ENCODE measurements at regions not wholly inside any gene's neighbourhood (a gene's known extent, or its start where the extent isn't known, plus 50 kb on each side); places are given as distances from the start of the nearest gene placed in this dataset.
A peak's percentile ranks its signal among the peaks of the same experiment; 100 is the strongest.
"Not testable (repeated sequence)": the region's sequence is repeated elsewhere in the genome, so short reads cannot be mapped to it uniquely, and the experiment has no call there.

- DNase-seq: no peak
- in situ Hi-C loops (cut with HindIII; ENCODE audit: low pct_ligation_motif_present, low pct_unique_long_range_greater_than_20kb, low sequenced_read_pairs): no loop called here
Observed at GRCh38 chr4:163273922-163274321, 58.5 kb downstream of the NPY1R start.

DNA sequence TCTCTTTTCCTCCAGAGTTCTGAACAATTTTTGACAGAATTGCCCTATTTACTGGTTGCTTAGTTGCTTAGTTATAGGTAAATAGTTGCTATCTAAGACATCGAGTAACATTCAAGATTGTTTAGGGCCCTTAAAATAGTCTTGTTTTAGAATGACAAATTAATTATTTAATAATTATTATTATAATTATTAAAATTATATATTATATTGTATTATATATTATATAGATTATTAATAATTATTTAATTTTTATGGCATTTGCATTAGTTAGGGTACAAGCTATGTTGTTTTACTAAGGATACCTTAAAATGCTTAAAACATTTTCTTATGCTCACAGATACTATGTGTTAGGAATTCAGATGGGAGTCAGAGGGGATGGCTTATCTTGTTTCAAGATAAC, 59.2 kb downstream of the NPY1R start:
- DNase-seq: no peak
- in situ Hi-C loops (cut with HindIII; ENCODE audit: low pct_ligation_motif_present, low pct_unique_long_range_greater_than_20kb, low sequenced_read_pairs): no loop called here

DNA sequence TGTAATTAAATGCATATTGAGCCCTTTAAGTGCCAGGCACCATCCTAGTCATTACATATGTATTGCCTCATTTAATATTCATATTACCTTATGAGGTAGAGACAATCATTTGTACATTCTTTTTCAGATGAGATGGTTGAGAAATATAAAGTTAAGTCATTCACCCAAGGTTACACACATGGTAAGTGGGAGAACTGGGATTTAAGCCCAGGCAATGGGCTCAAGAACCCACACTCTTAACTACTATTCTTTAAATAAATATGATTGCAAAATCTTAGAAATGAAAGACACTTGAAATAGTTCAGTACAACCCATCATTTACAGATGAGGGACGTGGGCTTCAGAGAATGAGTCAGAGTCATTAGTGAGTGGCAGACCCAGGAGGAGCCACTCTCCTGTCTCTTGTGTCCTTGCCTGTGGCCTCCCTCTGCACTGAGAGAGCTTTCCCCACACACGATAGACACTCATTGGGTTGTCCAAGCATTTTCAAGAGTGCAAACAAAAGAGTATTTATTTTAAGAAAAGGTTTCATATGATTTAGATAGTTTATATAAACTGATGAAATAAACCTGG, 60.8 kb downstream of the NPY1R start:
- in situ Hi-C loops (cut with HindIII; ENCODE audit: low pct_ligation_motif_present, low pct_unique_long_range_greater_than_20kb, low sequenced_read_pairs): no loop called here
- DNase-seq: no peak

DNA sequence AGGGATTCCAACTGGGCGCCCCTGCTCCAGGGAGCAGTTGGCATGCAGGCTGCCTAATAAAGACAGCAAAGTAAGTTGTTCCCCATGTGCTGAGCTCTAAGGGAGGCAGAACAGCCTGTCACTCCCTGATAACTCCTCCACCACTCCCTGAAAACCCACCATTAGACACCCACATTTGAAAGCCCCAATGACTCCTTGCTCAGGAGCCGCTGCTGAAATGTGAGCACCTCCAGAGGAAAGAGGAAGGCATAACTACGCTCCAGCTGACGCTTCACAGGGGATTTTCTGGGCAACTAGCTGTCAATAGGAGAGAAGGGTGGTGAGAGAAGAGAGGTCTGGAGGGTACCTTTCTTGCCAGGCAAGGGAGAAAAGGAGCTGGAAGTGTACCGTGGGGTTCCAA, 62.5 kb downstream of the NPY1R start:
- in situ Hi-C loops (cut with HindIII; ENCODE audit: low pct_ligation_motif_present, low pct_unique_long_range_greater_than_20kb, low sequenced_read_pairs): no loop called here
- DNase-seq: no peak

DNA sequence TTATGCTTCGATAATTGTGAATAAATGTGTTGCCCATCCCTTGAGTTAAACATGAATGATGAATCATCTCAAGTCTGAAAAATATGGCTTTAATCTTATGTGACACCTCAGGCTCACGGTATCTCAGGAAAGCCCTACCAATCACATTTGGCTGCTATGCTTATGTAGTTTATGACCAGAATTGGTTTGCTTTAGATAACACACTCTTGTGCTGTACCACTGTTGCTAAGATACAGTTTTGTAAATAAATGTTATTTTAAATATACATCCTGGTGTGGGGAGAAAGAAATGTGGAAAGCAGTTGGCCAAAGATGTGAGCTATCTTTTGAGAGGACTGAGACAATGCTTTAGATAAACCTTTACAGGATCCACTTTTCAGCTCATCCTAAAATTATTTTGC, 63.2 kb downstream of the NPY1R start:
- DNase-seq: no peak
- in situ Hi-C loops (cut with HindIII; ENCODE audit: low pct_ligation_motif_present, low pct_unique_long_range_greater_than_20kb, low sequenced_read_pairs): no loop called here

DNA sequence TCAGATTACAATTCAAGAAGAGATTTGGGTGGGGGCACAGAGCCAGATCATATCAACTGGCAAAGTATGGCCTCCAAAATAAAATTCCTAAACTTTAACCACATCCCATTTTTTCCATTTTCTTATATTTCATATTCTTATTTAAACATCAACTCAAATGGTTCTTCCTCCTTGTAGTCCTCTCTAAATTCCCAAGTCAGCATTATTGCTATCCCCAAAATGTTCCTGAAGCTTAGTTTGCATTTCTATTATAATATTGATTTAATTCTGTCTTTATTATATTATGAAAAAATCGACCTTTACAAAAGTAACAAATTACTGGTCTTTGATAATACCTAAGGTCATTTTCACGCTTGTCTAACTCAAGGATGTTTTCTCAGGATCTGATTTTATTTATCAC, 67.5 kb downstream of the NPY1R start:
- in situ Hi-C loops (cut with HindIII; ENCODE audit: low pct_ligation_motif_present, low pct_unique_long_range_greater_than_20kb, low sequenced_read_pairs): no loop called here
- no peak for DNase-seq

DNA sequence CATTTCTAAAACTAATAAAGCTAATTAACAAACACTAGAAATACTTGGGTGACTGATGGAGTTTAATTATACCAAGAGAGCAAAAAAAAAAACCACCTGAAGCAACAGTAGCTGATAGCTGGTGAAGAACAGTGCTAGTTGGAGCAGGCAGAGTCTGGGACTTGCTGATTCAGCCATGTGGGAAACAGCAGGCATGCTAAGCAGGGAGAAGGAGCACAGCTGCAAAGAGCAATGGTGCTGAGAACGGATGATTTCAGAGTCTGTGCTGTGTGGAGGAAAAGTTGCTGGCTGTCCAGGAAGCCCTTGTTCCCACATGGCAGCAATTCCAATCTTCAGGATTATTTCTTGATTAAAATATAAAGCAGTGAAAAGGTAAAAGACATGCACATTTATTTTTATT, 68.8 kb downstream of the NPY1R start:
- DNase-seq: no peak
- in situ Hi-C loops (cut with HindIII; ENCODE audit: low pct_ligation_motif_present, low pct_unique_long_range_greater_than_20kb, low sequenced_read_pairs): no loop called here

GRCh38 chr4:163256680-163257343, 75.6 kb downstream of the NPY1R start:
- no peak for DNase-seq
- in situ Hi-C loops (cut with HindIII; ENCODE audit: low pct_ligation_motif_present, low pct_unique_long_range_greater_than_20kb, low sequenced_read_pairs): no loop called here

DNA sequence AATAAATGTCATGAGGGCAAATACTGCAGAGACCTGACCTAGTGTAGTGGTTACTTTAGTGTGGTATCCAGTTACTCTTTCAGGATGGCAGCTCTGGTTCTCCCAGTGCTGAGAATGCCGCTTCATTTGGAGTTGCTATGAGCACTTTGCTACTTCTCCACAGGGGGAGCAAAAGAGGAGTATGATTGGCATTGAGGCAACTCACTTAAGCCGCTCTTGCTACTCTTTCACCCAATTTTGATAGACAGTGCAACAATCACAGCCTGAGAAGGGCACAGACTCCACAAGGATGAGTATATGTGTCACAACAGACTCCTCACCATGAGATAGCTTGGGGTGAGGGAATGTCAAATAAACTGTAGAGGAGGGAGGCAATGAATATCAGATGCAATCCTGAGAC, 81.2 kb downstream of the NPY1R start:
- in situ Hi-C loops (cut with HindIII; ENCODE audit: low pct_ligation_motif_present, low pct_unique_long_range_greater_than_20kb, low sequenced_read_pairs): no loop called here
- DNase-seq: peak; percentile 20

DNA sequence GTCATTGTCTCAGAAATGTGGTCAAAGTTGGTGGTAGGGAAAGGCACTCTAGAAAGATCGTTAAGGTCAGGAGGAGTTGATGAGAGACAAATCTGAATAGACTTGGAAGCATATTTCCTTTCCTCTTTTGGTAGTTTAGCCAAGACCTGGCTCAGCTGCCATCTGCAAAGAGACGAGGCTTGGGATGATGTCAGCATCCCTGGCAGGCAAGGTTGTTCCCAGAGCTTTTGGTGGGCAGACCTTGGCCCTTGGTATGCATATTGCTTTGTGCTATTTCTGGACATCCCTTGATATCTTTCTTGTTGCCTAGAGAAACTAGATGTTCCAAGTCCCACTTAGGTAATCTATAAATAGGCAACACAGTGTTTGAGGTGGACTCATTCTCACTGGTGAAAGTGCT, 82.4 kb upstream of the NAF1 start:
- in situ Hi-C loops (cut with HindIII; ENCODE audit: low pct_ligation_motif_present, low pct_unique_long_range_greater_than_20kb, low sequenced_read_pairs): no loop called here
- no peak for DNase-seq

- no peak for DNase-seq
- in situ Hi-C loops (cut with HindIII; ENCODE audit: low pct_ligation_motif_present, low pct_unique_long_range_greater_than_20kb, low sequenced_read_pairs): no loop called here
Observed at GRCh38 chr4:163245044-163245728, 78.5 kb upstream of the NAF1 start.

DNA sequence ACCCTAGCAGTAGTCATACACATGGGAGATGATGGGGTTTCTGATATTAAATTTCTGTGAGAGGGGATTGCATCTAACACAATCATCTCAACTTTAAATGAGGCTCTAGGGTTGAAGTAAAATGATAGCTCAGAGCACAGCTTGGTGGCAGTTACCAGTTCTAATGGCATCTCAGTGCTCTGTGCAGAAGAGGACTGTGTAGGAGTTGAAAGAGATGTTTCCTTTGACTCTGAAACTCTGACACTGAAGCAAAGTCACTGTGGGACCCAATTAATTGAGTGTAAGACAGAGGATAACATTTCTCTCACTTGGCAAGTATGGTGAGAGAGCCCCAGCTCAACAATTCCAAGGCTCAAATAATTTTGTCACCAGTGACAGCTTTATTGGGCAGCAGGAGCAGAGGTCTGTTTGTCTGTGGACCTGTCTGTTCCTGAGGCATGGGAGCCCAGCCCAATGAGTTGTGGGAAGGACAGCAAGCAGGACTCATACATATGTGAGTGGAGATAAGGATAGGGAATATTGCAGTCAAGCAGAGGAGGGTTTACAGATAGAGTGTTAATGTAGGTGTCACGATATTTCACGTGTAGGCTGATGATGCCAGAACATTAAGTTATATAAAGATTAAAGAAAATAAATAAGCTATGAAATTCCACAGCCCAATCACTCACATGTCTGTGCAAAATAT, 76.7 kb upstream of the NAF1 start:
- DNase-seq: no peak
- in situ Hi-C loops (cut with HindIII; ENCODE audit: low pct_ligation_motif_present, low pct_unique_long_range_greater_than_20kb, low sequenced_read_pairs): no loop called here

- in situ Hi-C loops (cut with HindIII; ENCODE audit: low pct_ligation_motif_present, low pct_unique_long_range_greater_than_20kb, low sequenced_read_pairs): no loop called here
- no peak for DNase-seq
Observed at GRCh38 chr4:163237856-163238255, 71.2 kb upstream of the NAF1 start.

DNA sequence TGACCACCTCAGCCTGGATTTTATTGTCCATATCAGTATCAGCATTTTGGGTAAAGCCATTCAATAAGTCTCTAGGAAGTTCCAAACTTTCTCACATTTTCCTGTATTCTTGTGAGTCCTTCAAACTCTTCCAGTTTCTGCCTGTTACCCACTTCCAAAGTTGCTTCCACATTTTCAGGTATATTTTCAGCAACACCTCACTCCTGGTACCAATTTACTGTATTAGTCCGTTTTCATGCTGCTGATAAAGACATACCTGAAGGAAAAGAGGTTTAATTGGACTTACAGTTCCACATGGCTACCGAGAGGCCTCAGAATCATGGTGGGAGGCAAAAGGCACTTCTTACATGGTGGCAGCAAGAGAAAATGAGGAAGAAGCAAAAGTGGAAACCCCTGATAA, 69.7 kb upstream of the NAF1 start:
- in situ Hi-C loops (cut with HindIII; ENCODE audit: low pct_ligation_motif_present, low pct_unique_long_range_greater_than_20kb, low sequenced_read_pairs); DNase-seq: not testable (repeated sequence)

GRCh38 chr4:163233321-163233720, 66.6 kb upstream of the NAF1 start:
- DNase-seq: no peak
- in situ Hi-C loops (cut with HindIII; ENCODE audit: low pct_ligation_motif_present, low pct_unique_long_range_greater_than_20kb, low sequenced_read_pairs): no loop called here

DNA sequence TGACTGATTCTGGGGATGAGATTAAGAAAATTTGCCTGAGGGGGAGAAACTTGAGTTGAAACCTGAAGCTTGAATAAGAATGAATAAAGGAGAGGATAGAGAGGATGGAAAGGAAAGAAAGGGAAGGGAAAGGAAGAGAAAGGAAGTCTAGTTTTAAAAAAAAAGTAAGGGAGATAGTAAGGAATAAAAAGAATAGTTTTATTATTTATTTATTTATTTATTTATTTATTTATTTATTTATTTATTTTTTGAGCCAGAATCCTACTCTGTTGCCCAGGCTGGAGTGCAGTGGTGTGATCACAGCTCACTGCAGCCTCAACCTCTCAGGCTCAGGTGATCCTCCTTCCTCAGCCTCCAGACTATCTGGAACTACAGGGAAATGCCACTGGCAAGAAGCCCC, 62.0 kb upstream of the NAF1 start:
- DNase-seq: no peak
- in situ Hi-C loops (cut with HindIII; ENCODE audit: low pct_ligation_motif_present, low pct_unique_long_range_greater_than_20kb, low sequenced_read_pairs): no loop called here

- in situ Hi-C loops (cut with HindIII; ENCODE audit: low pct_ligation_motif_present, low pct_unique_long_range_greater_than_20kb, low sequenced_read_pairs): no loop called here
- no peak for DNase-seq
Observed at GRCh38 chr4:163221467-163221866, 54.8 kb upstream of the NAF1 start.

DNA sequence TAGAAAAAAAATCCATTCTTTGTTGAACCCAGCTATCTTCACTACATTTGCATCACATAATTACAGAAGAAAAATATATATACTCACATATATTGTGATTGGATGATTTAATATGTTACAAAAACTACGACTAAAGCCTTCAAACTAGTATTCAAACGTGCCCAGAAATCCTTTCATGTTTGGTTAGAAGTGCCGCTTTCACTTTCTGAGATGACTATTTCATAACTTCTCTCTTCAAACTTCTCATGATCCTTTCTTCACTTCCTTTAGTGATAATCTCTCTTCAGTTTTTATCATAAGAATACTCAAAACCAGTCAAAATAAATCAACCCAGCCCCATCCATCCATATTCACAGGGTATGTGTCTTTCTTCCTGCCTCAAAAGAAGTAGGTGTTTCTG, 50.8 kb upstream of the NAF1 start:
- DNase-seq: no peak
- in situ Hi-C loops (cut with HindIII; ENCODE audit: low pct_ligation_motif_present, low pct_unique_long_range_greater_than_20kb, low sequenced_read_pairs): no loop called here
